PC-9 (cell line): ENCODE measurements at regions not wholly inside any gene's neighbourhood (a gene's known extent, or its start where the extent isn't known, plus 50 kb on each side); places are given as distances from the start of the nearest gene placed in this dataset.

Experiments used
- BruUV-seq: library from RNA; stranded (reverse); fragments of 400-500 nt; replicated peaks from 2 replicates; lab custom pipeline; 2021; lab: Mats Ljungman, UMichigan
- CTCF ChIA-PET: fragments of 300-600 bp; sonication (Branson Sonifier 250); formaldehyde crosslinking; loops from one replicate; lab custom pipeline; 2022; ENCODE audit warnings: antibody characterized with exemption; lab: Charles Lee
- POLR2A ChIA-PET: fragments of 300-600 bp; sonication (Branson Sonifier 250); formaldehyde crosslinking; loops from one replicate; lab custom pipeline; 2022; ENCODE audit warnings: antibody characterized with exemption; ENCODE audit not compliant: unreplicated experiment; lab: Charles Lee
- DNase-seq, 2 experiments: peaks; one replicate each; pipeline versions ENCODE4 v3.0.0 to v3.0.0-alpha.2; 2015 to 2022; ENCODE audit warnings: mixed read lengths in 1 of 2
- H2AFZ ChIP-seq: fragments of 200-600 bp; sonication (generic); 2 replicates; pipeline ENCODE4 v1.8.1; 2017; ENCODE audit warnings: antibody characterized with exemption
- H3F3A ChIP-seq: fragments of 200-600 bp; sonication (generic); 2 replicates; pipeline ENCODE4 v1.8.1; 2017; ENCODE audit warnings: antibody characterized with exemption, mild to moderate bottlenecking, low read depth; ENCODE audit not compliant: insufficient read depth
- H3K27ac ChIP-seq: fragments of 200-600 bp; sonication (generic); 2 replicates; pipeline ENCODE4 v1.6.1; 2016; ENCODE audit warnings: mixed run types
- H3K27me3 ChIP-seq: fragments of 200-600 bp; sonication (generic); 2 replicates; pipeline ENCODE4 v1.6.1; 2016; ENCODE audit warnings: low read depth, mixed run types; ENCODE audit not compliant: insufficient read depth
- H3K36me3 ChIP-seq: fragments of 200-600 bp; sonication (generic); 2 replicates; pipeline ENCODE4 v1.6.1; 2016; ENCODE audit warnings: low read depth, mixed run types
- H3K4me1 ChIP-seq: fragments of 200-600 bp; sonication (generic); replicated peaks from 2 replicates; pipeline ENCODE4 v1.6.1; 2016; ENCODE audit warnings: mixed run types; ENCODE audit not compliant: insufficient read depth
- H3K4me2 ChIP-seq: fragments of 200-600 bp; sonication (generic); 2 replicates; pipeline ENCODE4 v1.6.1; 2017; ENCODE audit warnings: mixed run types
- H3K4me3 ChIP-seq: fragments of 200-600 bp; sonication (generic); 2 replicates; pipeline ENCODE4 v1.6.1; 2016; ENCODE audit warnings: mixed run types
- H3K79me2 ChIP-seq: fragments of 200-600 bp; sonication (generic); 2 replicates; pipeline ENCODE4 v1.6.1; 2017; ENCODE audit warnings: low read depth, mixed run types
- H3K9me2 ChIP-seq: fragments of 200-600 bp; sonication (generic); 2 replicates; pipeline ENCODE4 v1.8.1; 2017; ENCODE audit warnings: mild to moderate bottlenecking; ENCODE audit not compliant: insufficient read depth
- H3K9me3 ChIP-seq: fragments of 200-600 bp; sonication (generic); 2 replicates; pipeline ENCODE4 v1.8.1; 2016; ENCODE audit warnings: low read depth; ENCODE audit not compliant: insufficient read depth
- H4K20me1 ChIP-seq: fragments of 200-600 bp; sonication (generic); 2 replicates; pipeline ENCODE4 v1.8.1; 2017; ENCODE audit not compliant: insufficient read depth
- CTCF ChIP-seq: fragments of 200-600 bp; sonication (generic); conservative IDR thresholded peaks from 2 replicates; pipeline ENCODE4 v1.6.1; 2017; ENCODE audit warnings: mixed run types, antibody characterized with exemption, mild to moderate bottlenecking, moderate library complexity
- EZH2 ChIP-seq: fragments of 200-600 bp; sonication (generic); IDR thresholded peaks from 2 replicates; pipeline ENCODE4 v1.8.0; 2017; ENCODE audit warnings: antibody characterized with exemption, low read depth
- intact Hi-C: fragments of 100-400 bp; cut with micrococcal nuclease; formaldehyde crosslinking; loops from one replicate; pipeline ENCODE4 v1.10.0; 2022; ENCODE audit not compliant: unreplicated experiment

GRCh38 chr5:135130261-135131215, 96.5 kb upstream of the PITX1 start:
- ChIA-PET CTCF (no interaction called here), POLR2A (no interaction called here)
- TF ChIP-seq EZH2: no peak
- TF ChIP-seq CTCF: no peak
- Histone ChIP-seq H3K27ac (no peak overlapping the region), H3K27me3 (no peaks in the 10 kb centered on the region), H3K4me3 (no peak overlapping the region), H4K20me1 (no peaks in the 10 kb centered on the region), H2AFZ (no peak overlapping the region), H3K79me2 (no peaks in the 10 kb centered on the region), H3K36me3 (no peaks in the 10 kb centered on the region), H3K9me3 (no peaks in the 10 kb centered on the region), H3F3A (peaks cover 31% of the 10 kb centered on the region; the same call in 1 of the 2 replicates), H3K4me1 (peaks cover 68% of the 10 kb centered on the region), H3K9me2 (no peaks in the 10 kb centered on the region), H3K4me2 (peak overlapping the region; percentile 75; the same call in 1 of the 2 replicates)
- intact Hi-C loops: no loop called here
- BruUV-seq: no TSS peak
- DNase-seq: no peak

- TF ChIP-seq EZH2 (no peak), CTCF (no peak)
- H3K4me3 ChIP-seq: no peak overlapping the region
- no peaks in the 10 kb centered on the region for H3K79me2 ChIP-seq
- ChIA-PET POLR2A (no interaction called here), CTCF (interaction anchor here (0.6 to 0.7 kb wide), 2 partner anchors 10 to 16 kb away, joined by 3 to 5 read pairs; no protein-coding TSS in a partner anchor)
- H3K27me3 ChIP-seq: no peaks in the 10 kb centered on the region
- peaks cover 58% of the 10 kb centered on the region for H3K4me1 ChIP-seq
- intact Hi-C loops: loop anchor here (1.0 to 2.0 kb wide), 3 partner anchors 44 to 95 kb away; partner anchors contain the start of gene PITX1
- no peaks in the 10 kb centered on the region for H3K36me3 ChIP-seq
- H2AFZ ChIP-seq: no peak overlapping the region
- H4K20me1 ChIP-seq: no peaks in the 10 kb centered on the region
- peaks cover 31% of the 10 kb centered on the region; the same call in 1 of the 2 replicates for H3F3A ChIP-seq
- peak overlapping the region; percentile 45 for H3K27ac ChIP-seq
- no peaks in the 10 kb centered on the region for H3K9me2 ChIP-seq
- no TSS peak for BruUV-seq
- DNase-seq: peak; percentile 73 to 95
- peak overlapping the region; percentile 75 for H3K4me2 ChIP-seq
- no peaks in the 10 kb centered on the region for H3K9me3 ChIP-seq
Observed at GRCh38 chr5:135129307-135129706, 95.3 kb upstream of the PITX1 start.

GRCh38 chr5:135128361-135128760, 94.3 kb upstream of the PITX1 start:
- Histone ChIP-seq H3K9me2 (no peaks in the 10 kb centered on the region), H3K9me3 (no peaks in the 10 kb centered on the region), H3F3A (peaks cover 31% of the 10 kb centered on the region; the same call in 1 of the 2 replicates), H3K27ac (peak overlapping the region; percentile 78), H3K4me3 (no peak overlapping the region), H4K20me1 (no peaks in the 10 kb centered on the region), H2AFZ (no peak overlapping the region), H3K27me3 (no peaks in the 10 kb centered on the region), H3K4me2 (peak overlapping the region; percentile 75), H3K36me3 (no peaks in the 10 kb centered on the region), H3K4me1 (peaks cover 52% of the 10 kb centered on the region), H3K79me2 (no peaks in the 10 kb centered on the region)
- TF ChIP-seq CTCF (no peak), EZH2 (no peak)
- CTCF ChIA-PET: no interaction called here
- POLR2A ChIA-PET: interaction anchor here (0.5 kb wide), 1 partner anchor 47 kb away, joined by 6 read pairs; no protein-coding TSS in a partner anchor
- BruUV-seq: no TSS peak
- DNase-seq: no peak
- intact Hi-C loops: loop anchor here (2.0 kb wide), 1 partner anchor 94 kb away; the partner anchor contains the start of gene PITX1
